ENCODE measurements at regions not wholly inside any gene's neighbourhood (a gene's known extent, or its start where the extent isn't known, plus 50 kb on each side); places are given as distances from the start of the nearest gene placed in this dataset.

DNA sequence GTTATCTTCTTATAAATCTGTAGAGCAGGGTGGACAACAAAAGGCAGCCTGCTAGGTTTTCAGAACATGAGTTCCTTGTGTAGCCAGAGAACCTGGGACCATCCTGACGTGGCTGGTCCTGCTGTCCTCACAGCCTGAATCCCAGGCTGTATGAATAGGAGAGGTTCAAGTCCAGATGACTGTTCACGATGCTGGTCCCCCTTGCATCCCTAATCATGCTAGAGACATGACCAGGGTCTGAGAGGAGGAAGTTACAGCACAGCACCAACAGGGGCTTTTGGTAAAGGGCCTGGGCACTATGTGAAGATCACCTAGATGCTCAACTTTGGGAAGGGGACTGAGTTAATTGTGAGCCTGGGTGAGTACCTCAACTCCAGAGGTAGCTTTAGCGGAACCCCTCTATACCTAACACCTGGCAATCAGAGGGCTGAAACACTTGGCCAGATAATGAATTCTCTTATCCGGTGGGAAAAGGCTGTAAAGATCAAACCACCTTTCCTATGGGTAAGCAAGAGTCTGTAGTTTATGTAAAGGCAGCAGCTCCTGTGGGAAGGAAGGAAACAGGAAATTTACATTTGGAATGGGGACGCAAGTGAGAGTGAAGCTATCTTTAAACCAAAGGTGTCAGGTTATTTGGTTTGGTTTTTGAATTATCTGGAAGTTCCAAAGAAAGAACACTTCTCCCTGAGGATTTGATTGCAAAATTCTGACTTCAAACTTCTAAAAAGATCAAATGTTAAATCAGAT, 112.8 kb downstream of the DAD1 start (continued):
- TF ChIP-seq, protein P1, sequence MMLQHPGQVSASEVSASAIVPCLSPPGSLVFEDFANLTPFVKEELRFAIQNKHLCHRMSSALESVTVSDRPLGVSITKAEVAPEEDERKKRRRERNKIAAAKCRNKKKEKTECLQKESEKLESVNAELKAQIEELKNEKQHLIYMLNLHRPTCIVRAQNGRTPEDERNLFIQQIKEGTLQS (IDR thresholded peaks at IDR 0.05; ENCODE audit: insufficient read depth, low read depth, low read length) = no peak
- no peak for TF ChIP-seq GTF2F1 (IDR thresholded peaks at IDR 0.05; ENCODE audit: borderline replicate concordance, low read depth, low read length)
- TF ChIP-seq SIRT6 (IDR thresholded peaks at IDR 0.05; ENCODE audit: low read length) = no peak
- TF ChIP-seq HDAC2 (IDR thresholded peaks at IDR 0.05; ENCODE audit: borderline replicate concordance in 1 of 2, low read depth in 2 of 2, low read length in 2 of 2) = no peak
- no peak for TF ChIP-seq ZNF274 (IDR thresholded peaks at IDR 0.05; ENCODE audit: borderline replicate concordance, extremely low read depth, low read length)
- TF ChIP-seq JUN (IDR thresholded peaks at IDR 0.05; ENCODE audit: low read depth, low read length) = no peak
- no peak for TF ChIP-seq SP4 (IDR thresholded peaks at IDR 0.05; ENCODE audit: low read length)
